Stomach (tissue), 8 donors: ENCODE measurements at regions not wholly inside any gene's neighbourhood (a gene's known extent, or its start where the extent isn't known, plus 50 kb on each side); places are given as distances from the start of the nearest gene placed in this dataset.
"Not testable (repeated sequence)": the region's sequence is repeated elsewhere in the genome, so short reads cannot be mapped to it uniquely, and the experiment has no call there.

Experiments used
- DNase-seq, 2 donors: peaks; one replicate each; pipeline versions ENCODE4 v3.0.0 to v3.0.0-alpha.2; 2013 to 2019
- H3K27ac ChIP-seq, 5 donors: fragments of 200-600 bp in 4 of 5; sonication (generic) in 4 of 5; one replicate each; pipeline ENCODE4 v1.5.1; 2013 to 2019; ENCODE audit warnings: mild to moderate bottlenecking in 1 of 5, moderate library complexity in 1 of 5
- H3K27me3 ChIP-seq, 3 donors: fragments of 200-600 bp; sonication (generic); one replicate each; pipeline ENCODE4 v1.5.1; 2017 to 2019; ENCODE audit warnings: mixed run types in 1 of 3
- H3K36me3 ChIP-seq, 4 donors: fragments of 200-600 bp; sonication (generic); 1 replicate in 3 of 4; 2 replicates in 1 of 4; pipeline ENCODE4 v1.5.1; 2016 to 2019
- H3K4me1 ChIP-seq, 4 donors: fragments of 200-600 bp; sonication (generic); one replicate each; pipeline ENCODE4 v1.5.1; 2016 to 2019
- H3K4me3 ChIP-seq, 4 donors: fragments of 200-600 bp; sonication (generic) in 3 of 4; one replicate each; pipeline ENCODE4 v1.5.1; 2016 to 2019; ENCODE audit warnings: mild to moderate bottlenecking in 1 of 4
- H3K9me3 ChIP-seq, 4 donors: fragments of 200-600 bp; sonication (generic); one replicate each; pipeline ENCODE4 v1.5.1; 2016 to 2019
- CTCF ChIP-seq, 7 experiments: fragments of 450-650 bp in 4 of 7; fragments of 200-600 bp in 3 of 7; sonication (generic) in 3 of 7; IDR thresholded peaks; one replicate each; pipeline ENCODE4 v1.5.1; 2016 to 2019; ENCODE audit warnings: antibody characterized with exemption in 7 of 7, control low read depth in 2 of 7, mild to moderate bottlenecking in 1 of 7
- EP300 ChIP-seq: sonication (generic); formaldehyde crosslinking; IDR thresholded peaks from one replicate; pipeline ENCODE4 v1.6.1; 2017; ENCODE audit warnings: antibody characterized with exemption
- POLR2A ChIP-seq, 4 donors: fragments of 450-650 bp; IDR thresholded peaks; one replicate each; pipeline ENCODE4 v1.6.1; 2016; ENCODE audit warnings: antibody characterized with exemption in 4 of 4, control low read depth in 2 of 4, mild to moderate bottlenecking in 1 of 4, moderate library complexity in 1 of 4
- POLR2AphosphoS5 ChIP-seq, 3 donors: sonication (generic); formaldehyde crosslinking; IDR thresholded peaks; one replicate each; pipeline ENCODE4 v1.6.1; 2016; ENCODE audit warnings: antibody characterized with exemption in 3 of 3
- WGBS, 5 donors: extraction: QIAGEN DNeasy Blood & Tissue Kit in 3 of 5; methylation state at CpG; one replicate each; pipeline versions ENCODE4 v1.1.5 to v1.1.7; 2013 to 2018; 5-methylcytosine and 5-hydroxymethylcytosine counted together
- intact Hi-C: fragments of 100-400 bp; cut with DNase I; formaldehyde crosslinking; loops from one replicate; pipeline ENCODE4 v1.15.1; 2023; ENCODE audit warnings: low total_unique reads
- donor health status: healthy with polysubstance abuse.
- donor health status: Bipolar disorder and iron deficiency.
- donor health status: healthy.

- H3K36me3 ChIP-seq, result no peaks in the 10 kb centered on the region
- no peak overlapping the region for H3K4me3 ChIP-seq
- no peaks in the 10 kb centered on the region for H3K9me3 ChIP-seq
- no peak for TF ChIP-seq EP300
- 92 to 97% (median 92%) methylated on average over 9 of the region's 9 CpGs for WGBS, 5 donors
- H3K27ac ChIP-seq, result no peak overlapping the region
- no peak for DNase-seq
- peaks cover 0 to 11% (median 0%) of the 10 kb centered on the region in 3 donors for H3K27me3 ChIP-seq
- intact Hi-C loops, result no loop called here
- H3K4me1 ChIP-seq, result no peaks in the 10 kb centered on the region
These were observed 291.8 kb upstream of the HS6ST1 start for GRCh38 chr2:128610496-128610895.

GRCh38 chr2:128611421-128612320 lies 293.0 kb upstream of the HS6ST1 start:
- peaks cover 0 to 11% (median 0%) of the 10 kb centered on the region in 3 donors for H3K27me3 ChIP-seq
- H3K27ac ChIP-seq, result no peak overlapping the region
- 82 to 91% (median 87%) methylated on average over 8 of the region's 8 CpGs for WGBS, 5 donors
- DNase-seq, result no peak
- H3K36me3 ChIP-seq, result no peaks in the 10 kb centered on the region
- TF ChIP-seq EP300, result no peak
- no peak for TF ChIP-seq POLR2AphosphoS5 (IDR thresholded peaks at IDR 0.05)
- no peak for TF ChIP-seq POLR2A (IDR thresholded peaks at IDR 0.05)
- no peak for TF ChIP-seq CTCF (IDR thresholded peaks at IDR 0.05)
- no peak overlapping the region for H3K4me3 ChIP-seq
- intact Hi-C loops, result no loop called here
- no peaks in the 10 kb centered on the region for H3K9me3 ChIP-seq
- H3K4me1 ChIP-seq, result no peaks in the 10 kb centered on the region

- H3K27ac ChIP-seq, result no peak overlapping the region
- no peaks in the 10 kb centered on the region for H3K9me3 ChIP-seq
- peaks cover 0 to 11% (median 0%) of the 10 kb centered on the region in 3 donors for H3K27me3 ChIP-seq
- H3K36me3 ChIP-seq, result no peaks in the 10 kb centered on the region
- no peaks in the 10 kb centered on the region for H3K4me1 ChIP-seq
- H3K4me3 ChIP-seq, result no peak overlapping the region
- intact Hi-C loops, result no loop called here
- TF ChIP-seq POLR2A (IDR thresholded peaks at IDR 0.05), result no peak
- no peak for TF ChIP-seq CTCF (IDR thresholded peaks at IDR 0.05)
- TF ChIP-seq EP300, result no peak
- no peak for TF ChIP-seq POLR2AphosphoS5 (IDR thresholded peaks at IDR 0.05)
- no peak for DNase-seq
- WGBS, 5 donors, result 82 to 87% (median 85%) methylated on average over 3 of the region's 3 CpGs
These were observed 294.0 kb upstream of the HS6ST1 start for GRCh38 chr2:128612628-128613027.

GRCh38 chr2:128613351-128613750 lies 294.7 kb upstream of the HS6ST1 start:
- no peak for TF ChIP-seq CTCF (IDR thresholded peaks at IDR 0.05)
- no peak for TF ChIP-seq EP300
- TF ChIP-seq POLR2A (IDR thresholded peaks at IDR 0.05), result no peak
- no peak for TF ChIP-seq POLR2AphosphoS5 (IDR thresholded peaks at IDR 0.05)
- H3K9me3 ChIP-seq, result no peaks in the 10 kb centered on the region
- H3K4me3 ChIP-seq, result no peak overlapping the region
- H3K27me3 ChIP-seq, result peaks cover 0 to 11% (median 0%) of the 10 kb centered on the region in 3 donors
- H3K4me1 ChIP-seq, result no peaks in the 10 kb centered on the region
- intact Hi-C loops, result no loop called here
- DNase-seq, result no peak
- H3K36me3 ChIP-seq, result no peaks in the 10 kb centered on the region
- whole genome bisulfite sequencing, 5 donors, result 52 to 79% (median 77%) methylated on average over 3 to 7 of the region's 7 CpGs
- H3K27ac ChIP-seq, result no peak overlapping the region

- H3K4me1 ChIP-seq, result no peaks in the 10 kb centered on the region
- H3K27ac ChIP-seq, result no peak overlapping the region
- TF ChIP-seq CTCF (IDR thresholded peaks at IDR 0.05), result no peak
- no peak for TF ChIP-seq POLR2A (IDR thresholded peaks at IDR 0.05)
- no peak for TF ChIP-seq EP300
- TF ChIP-seq POLR2AphosphoS5 (IDR thresholded peaks at IDR 0.05), result no peak
- no peak overlapping the region for H3K4me3 ChIP-seq
- no peak for DNase-seq
- intact Hi-C loops, result no loop called here
- H3K27me3 ChIP-seq, result peaks cover 0 to 11% (median 0%) of the 10 kb centered on the region in 3 donors
- H3K36me3 ChIP-seq, result no peaks in the 10 kb centered on the region
- H3K9me3 ChIP-seq, result no peaks in the 10 kb centered on the region
- WGBS, 5 donors, result 91 to 100% (median 94%) methylated on average over 4 of the region's 4 CpGs
These were observed 295.2 kb upstream of the HS6ST1 start for GRCh38 chr2:128613876-128614275.

- H3K36me3 ChIP-seq, H3K4me1 ChIP-seq, DNase-seq, H3K9me3 ChIP-seq, H3K27ac ChIP-seq, H3K4me3 ChIP-seq, intact Hi-C loops: not testable (repeated sequence)
- H3K27me3 ChIP-seq, result peaks cover 0 to 11% (median 0%) of the 10 kb centered on the region in 3 donors
- 80 to 91% (median 85%) methylated on average over 6 of the region's 6 CpGs for WGBS, 5 donors
These were observed 296.2 kb upstream of the HS6ST1 start for GRCh38 chr2:128614907-128615306.
